ENCODE measurements at regions not wholly inside any gene's neighbourhood (a gene's known extent, or its start where the extent isn't known, plus 50 kb on each side); places are given as distances from the start of the nearest gene placed in this dataset.
A peak's percentile ranks its signal among the peaks of the same experiment; 100 is the strongest.

DNA sequence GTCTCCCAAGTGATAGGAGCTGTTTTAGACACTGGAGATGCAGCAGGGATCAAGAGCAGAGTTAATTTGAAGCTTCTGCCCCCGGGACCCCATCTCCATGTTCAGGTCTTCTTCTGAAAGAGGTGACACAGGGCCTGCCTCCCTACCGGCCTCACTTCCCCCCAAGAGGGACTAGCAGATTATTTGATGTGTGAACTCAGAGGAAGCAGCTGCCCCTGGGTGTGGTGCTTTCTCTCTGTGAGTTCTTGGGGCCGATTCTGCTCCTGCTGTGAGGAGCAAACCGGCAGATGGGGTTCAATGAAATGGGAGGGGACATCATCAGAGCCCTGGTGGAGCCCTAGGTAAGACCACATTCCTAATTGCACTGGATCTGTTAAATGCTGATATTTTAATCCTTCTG is 193.4 kb downstream of the FBXO15 start:
- TF ChIP-seq, protein P1, sequence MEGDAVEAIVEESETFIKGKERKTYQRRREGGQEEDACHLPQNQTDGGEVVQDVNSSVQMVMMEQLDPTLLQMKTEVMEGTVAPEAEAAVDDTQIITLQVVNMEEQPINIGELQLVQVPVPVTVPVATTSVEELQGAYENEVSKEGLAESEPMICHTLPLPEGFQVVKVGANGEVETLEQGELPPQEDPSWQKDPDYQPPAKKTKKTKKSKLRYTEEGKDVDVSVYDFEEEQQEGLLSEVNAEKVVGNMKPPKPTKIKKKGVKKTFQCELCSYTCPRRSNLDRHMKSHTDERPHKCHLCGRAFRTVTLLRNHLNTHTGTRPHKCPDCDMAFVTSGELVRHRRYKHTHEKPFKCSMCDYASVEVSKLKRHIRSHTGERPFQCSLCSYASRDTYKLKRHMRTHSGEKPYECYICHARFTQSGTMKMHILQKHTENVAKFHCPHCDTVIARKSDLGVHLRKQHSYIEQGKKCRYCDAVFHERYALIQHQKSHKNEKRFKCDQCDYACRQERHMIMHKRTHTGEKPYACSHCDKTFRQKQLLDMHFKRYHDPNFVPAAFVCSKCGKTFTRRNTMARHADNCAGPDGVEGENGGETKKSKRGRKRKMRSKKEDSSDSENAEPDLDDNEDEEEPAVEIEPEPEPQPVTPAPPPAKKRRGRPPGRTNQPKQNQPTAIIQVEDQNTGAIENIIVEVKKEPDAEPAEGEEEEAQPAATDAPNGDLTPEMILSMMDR (IDR thresholded peaks at IDR 0.05; ENCODE audit: extremely low read depth, low read depth, low read length), result no peak
- H3K4me1 ChIP-seq (ENCODE audit: insufficient read depth, low read length), result no peaks in the 10 kb centered on the region
- no peaks in the 10 kb centered on the region for H3K27me3 ChIP-seq (ENCODE audit: insufficient read depth, low read length)
- no peaks in the 10 kb centered on the region for H3K79me2 ChIP-seq (ENCODE audit: insufficient read depth, low read length)
- no peak overlapping the region for H3K4me2 ChIP-seq (ENCODE audit: insufficient read depth, low read length)
- no peaks in the 10 kb centered on the region for H4K20me1 ChIP-seq (ENCODE audit: insufficient read depth, low read length)
- no peaks in the 10 kb centered on the region for H3K36me3 ChIP-seq (ENCODE audit: insufficient read depth, low read length)
- no peak overlapping the region for H3K27ac ChIP-seq (ENCODE audit: low read depth, low read length)
- no peak overlapping the region for H3K4me3 ChIP-seq (ENCODE audit: insufficient read depth, low read length)
- no peak for DNase-seq (ENCODE audit: insufficient read length, low spot score, missing footprints)
- no peaks in the 10 kb centered on the region for H3K9me3 ChIP-seq (ENCODE audit: low read depth, low read length)
- no peak overlapping the region for H2AFZ ChIP-seq (ENCODE audit: low read length)

DNA sequence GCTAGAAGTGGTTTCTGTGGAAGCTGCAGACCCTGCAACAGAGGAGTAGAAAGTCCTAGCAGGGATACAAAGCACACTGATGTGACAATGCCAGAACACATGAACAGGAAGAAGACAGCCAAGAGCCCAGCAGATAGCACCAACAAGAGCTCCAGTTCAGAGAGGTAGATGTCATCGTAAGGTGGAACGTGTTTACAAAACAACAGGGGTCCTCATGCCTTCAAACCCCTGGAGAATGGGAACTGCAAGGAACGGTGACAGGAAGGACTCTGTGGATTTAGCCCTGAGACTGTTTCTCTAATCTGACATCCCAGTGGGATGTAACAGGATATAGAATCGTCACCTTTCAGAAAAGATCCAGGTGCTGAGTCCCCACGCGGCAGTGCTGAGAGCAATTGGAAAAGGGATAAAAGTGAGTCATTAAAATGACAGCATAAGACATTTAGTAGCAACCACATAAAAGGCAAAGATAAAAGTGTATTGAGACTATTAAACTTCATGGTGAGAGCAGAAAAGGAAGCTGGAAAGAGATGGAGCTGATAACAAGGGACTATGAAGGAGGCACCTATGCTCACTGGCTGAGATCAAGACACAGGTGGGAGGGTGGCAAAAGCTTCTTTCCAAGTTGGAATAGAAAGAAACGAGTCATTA is 195.2 kb downstream of the FBXO15 start:
- Histone ChIP-seq H3K4me3 (ENCODE audit: insufficient read depth, low read length) (no peak overlapping the region), H3K9me3 (ENCODE audit: low read depth, low read length) (no peaks in the 10 kb centered on the region), H4K20me1 (ENCODE audit: insufficient read depth, low read length) (no peaks in the 10 kb centered on the region), H3K36me3 (ENCODE audit: insufficient read depth, low read length) (no peaks in the 10 kb centered on the region), H2AFZ (ENCODE audit: low read length) (no peak overlapping the region), H3K4me1 (ENCODE audit: insufficient read depth, low read length) (no peaks in the 10 kb centered on the region), H3K79me2 (ENCODE audit: insufficient read depth, low read length) (no peaks in the 10 kb centered on the region), H3K4me2 (ENCODE audit: insufficient read depth, low read length) (no peak overlapping the region), H3K27me3 (ENCODE audit: insufficient read depth, low read length) (no peaks in the 10 kb centered on the region), H3K27ac (ENCODE audit: low read depth, low read length) (no peak overlapping the region)
- TF ChIP-seq, protein P1 (IDR thresholded peaks at IDR 0.05; ENCODE audit: extremely low read depth, low read depth, low read length), result no peak
- peak; percentile 37 for DNase-seq (ENCODE audit: insufficient read length, low spot score, missing footprints)

DNA sequence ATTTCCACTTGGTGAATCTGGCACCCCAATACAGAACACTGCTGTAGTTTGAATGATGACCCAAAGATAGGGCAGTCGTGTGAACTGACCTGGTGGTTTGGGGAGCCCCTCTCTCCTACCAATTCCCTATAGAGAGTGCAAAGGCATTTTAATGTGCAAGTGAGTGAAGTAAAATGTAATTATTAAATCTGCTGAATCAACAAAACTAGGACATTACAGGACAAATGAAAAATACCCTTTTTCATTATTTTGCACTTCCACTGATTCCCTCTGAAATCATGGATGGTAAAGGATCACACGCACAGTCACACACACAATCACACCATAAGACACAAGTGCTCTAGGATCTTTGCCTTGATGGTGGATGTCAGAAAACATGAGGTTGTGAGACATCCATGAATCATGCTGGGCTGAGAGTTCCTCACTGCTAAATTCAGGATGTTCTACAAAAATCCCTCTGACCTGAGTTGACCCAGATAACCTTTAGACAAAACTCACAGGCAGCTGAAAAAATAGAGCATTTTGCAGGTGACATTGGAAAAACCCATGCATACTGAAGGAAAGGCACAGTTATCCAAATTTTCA is 197.4 kb downstream of the FBXO15 start:
- Histone ChIP-seq H2AFZ (ENCODE audit: low read length) (no peak overlapping the region), H3K79me2 (ENCODE audit: insufficient read depth, low read length) (no peaks in the 10 kb centered on the region), H3K9me3 (ENCODE audit: low read depth, low read length) (no peaks in the 10 kb centered on the region), H3K4me2 (ENCODE audit: insufficient read depth, low read length) (no peak overlapping the region), H3K4me1 (ENCODE audit: insufficient read depth, low read length) (no peaks in the 10 kb centered on the region), H4K20me1 (ENCODE audit: insufficient read depth, low read length) (no peaks in the 10 kb centered on the region), H3K4me3 (ENCODE audit: insufficient read depth, low read length) (no peak overlapping the region), H3K27ac (ENCODE audit: low read depth, low read length) (no peak overlapping the region), H3K27me3 (ENCODE audit: insufficient read depth, low read length) (no peaks in the 10 kb centered on the region), H3K36me3 (ENCODE audit: insufficient read depth, low read length) (no peaks in the 10 kb centered on the region)
- DNase-seq (ENCODE audit: insufficient read length, low spot score, missing footprints), result no peak
- TF ChIP-seq, protein P1 (IDR thresholded peaks at IDR 0.05; ENCODE audit: extremely low read depth, low read depth, low read length), result no peak

DNA sequence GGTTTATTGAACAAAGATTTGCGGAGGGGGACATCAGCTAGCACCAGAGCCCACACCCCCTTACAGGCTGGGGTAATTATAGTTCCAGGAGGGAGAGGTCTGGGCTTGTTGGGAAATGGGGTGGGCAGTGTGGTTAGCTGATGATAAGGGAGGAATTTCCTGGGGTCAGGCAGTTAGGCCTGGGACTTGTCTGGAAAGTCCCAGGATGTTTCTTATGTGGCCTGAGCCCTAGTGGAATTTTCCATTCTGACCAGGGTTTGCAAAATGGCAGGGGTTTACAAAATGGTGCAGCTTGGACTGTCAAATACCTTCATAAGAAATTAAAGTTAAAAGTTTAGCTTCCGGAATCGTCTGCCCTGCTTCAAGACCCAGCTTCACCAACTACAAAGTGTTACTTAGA is 199.1 kb downstream of the FBXO15 start:
- no peaks in the 10 kb centered on the region for H3K36me3 ChIP-seq (ENCODE audit: insufficient read depth, low read length)
- TF ChIP-seq, protein P1 (IDR thresholded peaks at IDR 0.05; ENCODE audit: extremely low read depth, low read depth, low read length), result no peak
- H3K27ac ChIP-seq (ENCODE audit: low read depth, low read length), result no peak overlapping the region
- no peaks in the 10 kb centered on the region for H4K20me1 ChIP-seq (ENCODE audit: insufficient read depth, low read length)
- H3K9me3 ChIP-seq (ENCODE audit: low read depth, low read length), result no peaks in the 10 kb centered on the region
- no peak overlapping the region for H2AFZ ChIP-seq (ENCODE audit: low read length)
- H3K4me3 ChIP-seq (ENCODE audit: insufficient read depth, low read length), result no peak overlapping the region
- H3K27me3 ChIP-seq (ENCODE audit: insufficient read depth, low read length), result no peaks in the 10 kb centered on the region
- H3K4me1 ChIP-seq (ENCODE audit: insufficient read depth, low read length), result no peaks in the 10 kb centered on the region
- H3K4me2 ChIP-seq (ENCODE audit: insufficient read depth, low read length), result no peak overlapping the region
- no peak for DNase-seq (ENCODE audit: insufficient read length, low spot score, missing footprints)
- no peaks in the 10 kb centered on the region for H3K79me2 ChIP-seq (ENCODE audit: insufficient read depth, low read length)

Measured in osteoblast (primary cell).